DOHH2 (cell line): ENCODE measurements at regions not wholly inside any gene's neighbourhood (a gene's known extent, or its start where the extent isn't known, plus 50 kb on each side); places are given as distances from the start of the nearest gene placed in this dataset.

Experiments used
- CTCF ChIP-seq: fragments of 200-600 bp; sonication (generic); IDR thresholded peaks from one replicate; pipeline ENCODE4 v1.5.1; 2014; ENCODE audit warnings: antibody characterized with exemption, mild to moderate bottlenecking, low read depth, low read length; ENCODE audit not compliant: poor library complexity, severe bottlenecking
- EZH2phosphoT487 ChIP-seq: fragments of 200-600 bp; sonication (generic); IDR thresholded peaks from 2 replicates; pipeline ENCODE4 v1.6.1; 2017; ENCODE audit warnings: borderline replicate concordance, mild to moderate bottlenecking, antibody characterized with exemption, low read length, moderate library complexity, mixed read lengths

- TF ChIP-seq CTCF: no peak
- no peak for TF ChIP-seq EZH2phosphoT487
These were observed 297.3 kb downstream of the DHX15 start for GRCh38 chr4:24287096-24287495.
